PC-3 (cell line): ENCODE measurements at regions not wholly inside any gene's neighbourhood (a gene's known extent, or its start where the extent isn't known, plus 50 kb on each side); places are given as distances from the start of the nearest gene placed in this dataset.
"Not testable (repeated sequence)": the region's sequence is repeated elsewhere in the genome, so short reads cannot be mapped to it uniquely, and the experiment has no call there.

Source experiments
- ATAC-seq: fragments of 200-7000 bp; cut with Tn5 transposase; 2 replicates; pipeline ENCODE4 v1.9.1; 2020; ENCODE audit warnings: mild to moderate bottlenecking, moderate library complexity
- BruUV-seq: library from RNA; stranded (reverse); fragments of 400-500 nt; replicated peaks from 2 replicates; lab custom pipeline; 2021; lab: Mats Ljungman, UMichigan
- CTCF ChIA-PET: fragments of 300-600 bp; sonication (Branson Sonifier 250); formaldehyde crosslinking; loops from one replicate; lab custom pipeline; 2022; ENCODE audit warnings: antibody characterized with exemption; lab: Charles Lee
- POLR2A ChIA-PET: fragments of 300-600 bp; sonication (Branson Sonifier 250); formaldehyde crosslinking; loops from one replicate; lab custom pipeline; 2022; ENCODE audit warnings: antibody characterized with exemption; ENCODE audit not compliant: unreplicated experiment; lab: Charles Lee
- DNase-seq: peaks from one replicate; pipeline ENCODE4 v3.0.0-alpha.2; 2015
- H2AFZ ChIP-seq: fragments of 300-600 bp; sonication (generic); 2 replicates; pipeline ENCODE4 v1.6.0; 2016; ENCODE audit warnings: antibody characterized with exemption, low read length
- H3F3A ChIP-seq: fragments of 300-600 bp; sonication (generic); one replicate; pipeline ENCODE4 v1.6.0; 2017; ENCODE audit warnings: antibody characterized with exemption, low read length, control low read depth, mild to moderate bottlenecking; ENCODE audit not compliant: unreplicated experiment
- H3K27ac ChIP-seq: fragments of 300-600 bp; sonication (generic); 2 replicates; pipeline ENCODE4 v1.5.1; 2016; ENCODE audit warnings: mild to moderate bottlenecking, low read length
- H3K27me3 ChIP-seq: fragments of 300-600 bp; sonication (generic); 2 replicates; pipeline ENCODE4 v1.6.1; 2016; ENCODE audit warnings: low read length, mixed read lengths
- H3K36me3 ChIP-seq: fragments of 300-600 bp; sonication (generic); 2 replicates; pipeline ENCODE4 v1.6.1; 2016; ENCODE audit warnings: low read depth, mixed run types, low read length, mixed read lengths
- H3K4me1 ChIP-seq: fragments of 300-600 bp; sonication (generic); 2 replicates; pipeline ENCODE4 v1.5.1; 2016; ENCODE audit warnings: low read length; ENCODE audit not compliant: insufficient read depth
- H3K4me2 ChIP-seq: fragments of 300-600 bp; sonication (generic); 2 replicates; pipeline ENCODE4 v1.6.0; 2016; ENCODE audit warnings: low read length
- H3K4me3 ChIP-seq: fragments of 300-600 bp; sonication (generic); 2 replicates; pipeline ENCODE4 v1.5.1; 2016; ENCODE audit warnings: mild to moderate bottlenecking, low read length, mixed read lengths
- H3K79me2 ChIP-seq: fragments of 300-600 bp; sonication (generic); 2 replicates; pipeline ENCODE4 v1.6.1; 2017; ENCODE audit warnings: low read length, mixed read lengths
- H3K9ac ChIP-seq: fragments of 300-600 bp; sonication (generic); 2 replicates; pipeline ENCODE4 v1.6.0; 2016; ENCODE audit warnings: mild to moderate bottlenecking, low read length
- H3K9me2 ChIP-seq: fragments of 300-600 bp; sonication (generic); replicated peaks from 2 replicates; pipeline ENCODE4 v1.6.1; 2016; ENCODE audit warnings: mixed run types, low read length, mixed read lengths
- H3K9me3 ChIP-seq: fragments of 300-600 bp; sonication (generic); 2 replicates; pipeline ENCODE4 v1.6.1; 2016; ENCODE audit warnings: low read length, mixed read lengths
- H4K20me1 ChIP-seq: fragments of 300-600 bp; sonication (generic); 2 replicates; pipeline ENCODE4 v1.6.1; 2016; ENCODE audit warnings: low read length, mixed read lengths
- CTCF ChIP-seq: fragments of 300-600 bp; sonication (generic); conservative IDR thresholded peaks from 2 replicates; pipeline ENCODE4 v1.5.1; 2017; ENCODE audit warnings: antibody characterized with exemption, low read depth, mild to moderate bottlenecking, low read length
- EZH2 ChIP-seq: fragments of 300-600 bp; sonication (generic); IDR thresholded peaks from one replicate; pipeline ENCODE4 v1.6.1; 2017; ENCODE audit warnings: antibody characterized with exemption, mild to moderate bottlenecking, low read length; ENCODE audit not compliant: unreplicated experiment
- EZH2phosphoT487 ChIP-seq: fragments of 300-600 bp; sonication (generic); IDR thresholded peaks from 2 replicates; pipeline ENCODE4 v1.6.1; 2018; ENCODE audit warnings: mild to moderate bottlenecking, antibody characterized with exemption, low read length, borderline replicate concordance
- intact Hi-C: fragments of 100-400 bp; cut with micrococcal nuclease; formaldehyde crosslinking; loops from 2 replicates; pipeline ENCODE4 v1.9.0; 2023

- POLR2A ChIA-PET: no interaction called here
- intact Hi-C loops: loop anchor here (1.0 kb wide), 1 partner anchor 113 kb away; no protein-coding TSS in a partner anchor
Observed at GRCh38 chr1:157376681-157377080, 175.6 kb downstream of the FCRL5 start.

GRCh38 chr1:157372311-157372710, 180.0 kb downstream of the FCRL5 start:
- BruUV-seq, H3K36me3 ChIP-seq, H2AFZ ChIP-seq, DNase-seq, H3K4me1 ChIP-seq, H3K79me2 ChIP-seq, H3K9me3 ChIP-seq, H3K9ac ChIP-seq, ATAC-seq, H3K9me2 ChIP-seq, POLR2A ChIA-PET, H3K4me2 ChIP-seq, H3F3A ChIP-seq, CTCF ChIA-PET, H3K27ac ChIP-seq, H3K4me3 ChIP-seq, H4K20me1 ChIP-seq: not testable (repeated sequence)
- intact Hi-C loops: loop anchor here (5.0 kb wide), 1 partner anchor 320 kb away; no protein-coding TSS in a partner anchor
- H3K27me3 ChIP-seq: peaks cover 39% of the 10 kb centered on the region

More at GRCh38 chr1:157376681-157377080, 175.6 kb downstream of the FCRL5 start:
- Histone ChIP-seq H3K4me2 (no peak overlapping the region), H3K36me3 (no peaks in the 10 kb centered on the region), H3K9ac (no peak overlapping the region), H3K4me1 (no peaks in the 10 kb centered on the region), H3K4me3 (no peak overlapping the region), H2AFZ (no peak overlapping the region), H3K27me3 (peaks cover 77% of the 10 kb centered on the region), H4K20me1 (no peaks in the 10 kb centered on the region), H3K79me2 (no peaks in the 10 kb centered on the region), H3K9me3 (no peaks in the 10 kb centered on the region), H3F3A (no peaks in the 10 kb centered on the region), H3K27ac (no peak overlapping the region), H3K9me2 (no peaks in the 10 kb centered on the region)
- no peak for DNase-seq
- CTCF ChIA-PET: interaction anchor here (0.6 kb wide), 1 partner anchor 196 kb away, joined by 3 read pairs; no protein-coding TSS in a partner anchor
- BruUV-seq: no TSS peak
- TF ChIP-seq CTCF: no peak
- TF ChIP-seq EZH2phosphoT487: no peak
- no peak for TF ChIP-seq EZH2
- no peak for ATAC-seq

- Histone ChIP-seq H4K20me1 (no peaks in the 10 kb centered on the region), H3K27ac (no peak overlapping the region), H3K36me3 (no peaks in the 10 kb centered on the region), H3K9me2 (no peaks in the 10 kb centered on the region), H3F3A (no peaks in the 10 kb centered on the region), H3K4me1 (no peaks in the 10 kb centered on the region), H3K4me2 (no peak overlapping the region), H3K9ac (no peak overlapping the region), H3K27me3 (peaks cover 39% of the 10 kb centered on the region), H3K9me3 (no peaks in the 10 kb centered on the region), H2AFZ (no peak overlapping the region), H3K4me3 (no peak overlapping the region), H3K79me2 (no peaks in the 10 kb centered on the region)
- TF ChIP-seq EZH2: no peak
- no peak for TF ChIP-seq EZH2phosphoT487
- no peak for TF ChIP-seq CTCF
- ChIA-PET POLR2A (no interaction called here), CTCF (no interaction called here)
- BruUV-seq: no TSS peak
- DNase-seq (no peak), ATAC-seq (no peak)
- intact Hi-C loops: loop anchor here (5.0 kb wide), 1 partner anchor 320 kb away; no protein-coding TSS in a partner anchor
Observed at GRCh38 chr1:157371826-157372225, 180.5 kb downstream of the FCRL5 start.
